Pancreas (tissue), 10 donors: ENCODE measurements at regions not wholly inside any gene's neighbourhood (a gene's known extent, or its start where the extent isn't known, plus 50 kb on each side); places are given as distances from the start of the nearest gene placed in this dataset.

Experiments used
- ATAC-seq, 4 donors: fragments of 200-7000 bp; cut with Tn5 transposase; one replicate each; pipeline versions ENCODE4 v1.8.0 to v1.9.1; 2020; ENCODE audit warnings: mild to moderate bottlenecking in 4 of 4, moderate library complexity in 4 of 4
- DNase-seq, 6 donors: peaks; one replicate each; pipeline ENCODE4 v3.0.0-alpha.2; 2020
- FAIRE-seq: peaks from 2 replicates; lab custom pipeline; 2012; peaks lifted over from hg19 to GRCh38; lab: Jason Lieb, UNC
- H3K27ac ChIP-seq, 4 donors: fragments of 200-600 bp; sonication (generic); 1 replicate in 3 of 4; 2 replicates in 1 of 4; pipeline versions ENCODE4 v1.5.0 to v1.8.0; 2020
- H3K27me3 ChIP-seq, 4 donors: fragments of 200-600 bp; one replicate each; pipeline ENCODE4 v1.8.0; 2021
- H3K36me3 ChIP-seq, 3 donors: fragments of 200-600 bp; sonication (generic) in 1 of 3; one replicate each; pipeline versions ENCODE4 v1.5.0 to v1.8.0; 2020 to 2021
- H3K4me1 ChIP-seq, 3 donors: fragments of 200-600 bp; one replicate each; pipeline ENCODE4 v1.8.0; 2021
- H3K4me3 ChIP-seq, 4 donors: fragments of 200-600 bp; sonication (generic) in 2 of 4; one replicate each; pipeline versions ENCODE4 v1.5.0 to v1.8.0; 2020 to 2021
- H3K9me3 ChIP-seq, 4 donors: fragments of 200-600 bp; one replicate each; pipeline ENCODE4 v1.8.0; 2021
- CTCF ChIP-seq, 4 donors: fragments of 200-600 bp; sonication (generic) in 3 of 4; IDR thresholded peaks; one replicate each; pipeline versions ENCODE4 v1.5.0 to v1.8.0; 2021; ENCODE audit warnings: antibody characterized with exemption in 4 of 4
- WGBS, 2 donors: extraction: QIAGEN DNeasy Blood & Tissue Kit; methylation state at CpG; one replicate each; pipeline ENCODE4 v1.1.7; 2013; 5-methylcytosine and 5-hydroxymethylcytosine counted together
- intact Hi-C, 3 donors: fragments of 100-400 bp; cut with DNase I; formaldehyde crosslinking; loops; one replicate each; pipeline versions ENCODE4 v1.11.1 to v1.14.2; 2022
- donor health status: healthy with polysubstance abuse.
- donor health status: DM: no; HTN: no; CAD: no; lungs with moderate emphysema.
- donor health status: DM: no; HTN: no; CAD: no.
- donor health status: control.
- donor health status: control.
- donor health status: Bipolar disorder and iron deficiency.
- donor health status: DM: yes; HTN: yes; CAD: no.
- donor health status: DM: no; HTN: no; CAD: no.
- donor health status: DM: no; HTN: no; CAD: no.
- donor health status: DM: yes; HTN: yes; CAD: no.

DNA sequence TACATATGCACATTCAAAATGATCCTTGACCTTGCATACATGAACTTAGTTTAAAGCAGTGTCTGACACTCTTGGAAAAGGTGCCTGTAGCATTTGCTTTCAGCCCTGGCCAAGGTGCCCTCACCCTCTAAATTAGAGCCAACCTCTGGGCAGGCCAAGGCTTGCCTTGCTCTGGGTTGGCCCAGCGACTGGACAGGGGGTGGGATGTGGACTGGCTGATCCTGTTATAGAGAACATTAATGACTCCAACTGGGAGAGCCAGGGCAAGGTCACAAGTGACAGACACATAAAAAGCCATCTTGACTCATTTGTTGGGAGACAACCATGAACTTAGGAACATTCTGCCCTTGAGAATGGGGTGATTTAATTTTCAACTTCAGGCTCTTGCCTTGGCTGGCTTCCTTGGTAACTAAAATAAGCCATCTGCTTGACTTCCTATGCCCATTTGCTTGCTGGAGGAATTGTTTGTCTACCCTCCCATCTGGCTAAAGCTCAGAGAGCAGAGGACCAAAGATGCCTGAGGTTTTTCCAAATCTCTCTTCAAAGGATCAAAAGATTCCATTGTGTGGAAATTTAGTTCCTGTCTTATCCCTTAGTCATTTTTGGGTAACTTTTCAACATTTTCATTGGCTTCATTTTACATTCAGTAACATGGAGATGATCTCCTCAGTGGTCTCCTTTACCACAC lies 403.7 kb downstream of the SOX2 start:
- no peak for TF ChIP-seq CTCF (IDR thresholded peaks at IDR 0.05)
- Histone ChIP-seq H3K36me3 (no peaks in the 10 kb centered on the region), H3K4me1 (no peaks in the 10 kb centered on the region), H3K9me3 (no peaks in the 10 kb centered on the region), H3K27ac (no peak overlapping the region), H3K27me3 (no peaks in the 10 kb centered on the region), H3K4me3 (no peak overlapping the region)
- 67 to 86% methylated on average over 1 of the region's 1 CpG for WGBS, 2 donors
- FAIRE-seq: no peak
- no peak for DNase-seq
- intact Hi-C loops: no loop called here
- no peak for ATAC-seq

DNA sequence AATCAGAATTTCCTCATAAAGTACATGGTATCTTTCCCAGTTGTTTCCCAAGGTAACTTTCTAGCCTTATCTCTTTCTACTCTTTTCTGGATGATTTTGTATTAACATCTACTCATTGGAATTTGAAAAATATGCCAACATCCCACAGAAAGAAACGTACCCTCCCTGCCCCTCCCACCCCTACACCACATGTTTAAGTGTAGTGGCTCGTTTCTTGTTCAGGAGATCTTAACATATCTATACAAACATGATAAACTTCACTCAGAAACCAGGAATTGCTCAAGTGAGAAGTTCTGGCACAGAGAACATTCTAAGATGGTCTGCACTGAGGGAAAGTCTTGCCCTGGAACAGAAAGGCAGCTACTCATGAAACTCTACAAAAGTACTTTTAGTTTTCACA lies 404.7 kb downstream of the SOX2 start:
- TF ChIP-seq CTCF (IDR thresholded peaks at IDR 0.05): no peak
- Histone ChIP-seq H3K4me3 (no peak overlapping the region), H3K27me3 (no peaks in the 10 kb centered on the region), H3K9me3 (no peaks in the 10 kb centered on the region), H3K27ac (no peak overlapping the region), H3K4me1 (no peaks in the 10 kb centered on the region), H3K36me3 (no peaks in the 10 kb centered on the region)
- ATAC-seq (no peak), DNase-seq (no peak), FAIRE-seq (no peak)
- WGBS, 2 donors: 12 to 15% methylated on average over 2 of the region's 2 CpGs
- intact Hi-C loops: no loop called here

DNA sequence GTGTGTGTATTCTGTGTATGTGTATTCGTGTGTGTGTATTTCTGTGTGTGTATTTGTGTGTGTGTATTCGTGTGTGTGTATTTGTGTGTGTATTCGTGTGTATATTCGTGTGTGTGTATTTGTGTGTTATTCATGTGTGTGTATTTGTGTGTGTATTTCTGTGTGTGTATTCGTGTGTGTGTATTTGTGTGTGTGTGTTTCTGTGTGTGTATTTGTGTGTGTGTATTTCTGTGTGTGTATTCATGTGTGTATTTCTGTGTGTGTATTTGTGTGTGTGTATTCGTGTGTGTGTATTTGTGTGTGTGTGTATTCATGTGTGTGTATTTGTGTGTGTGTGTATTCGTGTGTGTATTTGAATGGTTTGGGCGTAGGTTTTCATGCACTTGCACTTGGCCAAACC lies 405.4 kb downstream of the SOX2 start:
- FAIRE-seq: no peak
- no peak for DNase-seq
- Histone ChIP-seq H3K27ac (no peak overlapping the region), H3K9me3 (no peaks in the 10 kb centered on the region), H3K4me3 (no peak overlapping the region), H3K4me1 (no peaks in the 10 kb centered on the region), H3K27me3 (no peaks in the 10 kb centered on the region), H3K36me3 (no peaks in the 10 kb centered on the region)
- intact Hi-C loops: no loop called here
- no peak for TF ChIP-seq CTCF (IDR thresholded peaks at IDR 0.05)
- no peak for ATAC-seq
- 53 to 63% methylated on average over 8 of the region's 8 CpGs for WGBS, 2 donors

DNA sequence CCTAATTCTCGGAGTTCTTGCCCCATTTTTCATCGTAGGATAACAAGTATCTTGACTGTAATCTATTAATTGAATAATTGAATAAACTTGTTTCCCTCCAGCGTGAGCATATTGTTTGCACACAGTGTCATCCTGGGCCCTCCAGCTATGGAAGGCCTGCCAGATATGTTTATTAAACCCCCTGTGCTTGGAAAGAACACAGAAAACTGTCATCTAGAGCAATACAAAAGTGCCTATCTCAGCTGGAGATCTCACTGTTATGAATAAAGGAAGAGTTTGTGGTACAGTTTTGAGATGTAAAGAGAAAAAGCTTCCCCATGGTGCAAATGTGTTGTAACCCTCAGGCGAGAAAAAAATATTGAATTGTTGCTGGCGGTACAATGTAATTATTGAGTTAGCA lies 405.9 kb downstream of the SOX2 start:
- ATAC-seq (no peak), FAIRE-seq (no peak), DNase-seq (no peak)
- H3K4me1 ChIP-seq: no peaks in the 10 kb centered on the region
- no peaks in the 10 kb centered on the region for H3K27me3 ChIP-seq
- no peak overlapping the region for H3K27ac ChIP-seq
- H3K9me3 ChIP-seq: no peaks in the 10 kb centered on the region
- no peak for TF ChIP-seq CTCF (IDR thresholded peaks at IDR 0.05)
- 68 to 77% methylated on average over 5 of the region's 5 CpGs for WGBS, 2 donors
- no peak overlapping the region for H3K4me3 ChIP-seq
- H3K36me3 ChIP-seq: no peaks in the 10 kb centered on the region
- intact Hi-C loops: no loop called here

- no peak for TF ChIP-seq CTCF (IDR thresholded peaks at IDR 0.05)
- no peaks in the 10 kb centered on the region for H3K36me3 ChIP-seq
- H3K4me1 ChIP-seq: no peaks in the 10 kb centered on the region
- WGBS, 2 donors: 80 to 90% methylated on average over 4 of the region's 4 CpGs
- no peaks in the 10 kb centered on the region for H3K27me3 ChIP-seq
- intact Hi-C loops: no loop called here
- H3K9me3 ChIP-seq: no peaks in the 10 kb centered on the region
- no peak overlapping the region for H3K4me3 ChIP-seq
- no peak for FAIRE-seq
- no peak for ATAC-seq
- no peak for DNase-seq
- no peak overlapping the region for H3K27ac ChIP-seq
Observed at GRCh38 chr3:182118066-182118465, 406.3 kb downstream of the SOX2 start.
